GM18502 (cell line): ENCODE measurements at regions not wholly inside any gene's neighbourhood (a gene's known extent, or its start where the extent isn't known, plus 50 kb on each side); places are given as distances from the start of the nearest gene placed in this dataset.
"Not testable (repeated sequence)": the region's sequence is repeated elsewhere in the genome, so short reads cannot be mapped to it uniquely, and the experiment has no call there.

Source experiments
- ATAC-seq: cut with Tn5 transposase; IDR thresholded peaks from one replicate; pipeline ENCODE4 v1.9.1; 2021; ENCODE audit warnings: mild to moderate bottlenecking; ENCODE audit not compliant: unreplicated experiment, poor library complexity

DNA sequence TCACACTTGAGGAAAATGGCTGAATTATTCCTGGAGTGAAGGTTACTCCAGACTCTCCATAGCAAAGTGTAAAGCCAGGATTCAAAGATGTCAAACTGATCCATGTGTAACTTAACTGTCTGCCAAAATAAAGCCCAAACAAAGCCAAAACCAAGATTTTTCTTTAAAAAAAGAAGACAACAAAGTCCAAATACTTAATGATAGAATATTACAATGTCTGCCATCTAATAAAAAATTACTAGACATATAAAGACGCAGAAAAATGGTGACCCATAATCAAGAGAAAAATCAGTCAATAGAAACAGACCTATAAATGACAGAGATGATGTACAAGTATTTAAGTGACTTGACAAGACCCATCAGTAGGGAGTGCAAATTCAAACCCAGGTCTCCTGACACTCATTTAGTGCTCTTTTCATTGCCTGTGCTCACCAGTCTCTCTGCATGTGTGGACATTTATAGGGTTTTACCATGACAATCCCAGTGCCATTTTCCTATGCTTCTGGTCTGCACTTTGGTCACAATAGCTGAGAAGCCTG lies 85.1 kb upstream of the HES1 start:
- ATAC-seq: no peak

GRCh38 chr3:194051366-194052149 lies 84.4 kb upstream of the HES1 start:
- ATAC-seq: no peak

DNA sequence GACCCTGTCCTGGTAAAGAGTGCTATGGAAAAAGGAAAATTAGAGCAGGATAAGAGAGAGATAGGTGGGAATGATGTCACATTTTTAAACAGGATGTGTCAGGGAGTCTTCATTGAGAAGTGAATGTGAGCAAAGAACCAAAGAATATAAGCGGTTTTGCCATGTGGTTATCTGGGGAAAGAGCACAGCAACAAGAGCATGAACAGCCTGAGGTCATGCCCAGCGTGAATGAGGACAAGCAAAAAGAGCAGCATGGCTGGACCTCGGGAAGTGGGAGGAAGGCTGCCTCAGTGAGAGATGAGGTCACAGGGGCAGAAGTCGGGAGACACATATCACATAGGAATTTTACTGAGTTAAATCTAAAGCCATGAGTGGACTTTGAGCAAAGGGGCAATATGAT lies 82.8 kb upstream of the HES1 start:
- ATAC-seq: no peak

DNA sequence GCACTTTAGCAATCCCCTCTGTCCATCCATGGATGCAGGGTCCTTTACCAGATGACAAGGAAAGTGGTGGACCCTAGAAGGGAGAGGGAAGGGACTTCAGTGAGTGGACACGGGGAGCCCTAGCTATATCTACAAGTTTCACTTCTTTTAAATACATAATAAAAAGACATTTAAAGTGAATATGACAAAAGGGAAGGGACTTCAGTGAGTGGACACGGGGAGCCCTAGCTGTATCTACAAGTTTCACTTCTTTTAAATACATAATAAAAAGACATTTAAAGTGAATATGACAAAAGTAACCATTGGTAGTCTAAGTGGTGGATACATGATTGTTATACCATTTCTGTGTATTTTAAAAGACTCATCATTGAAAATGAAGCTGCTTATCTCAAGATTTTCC lies 81.9 kb upstream of the HES1 start:
- ATAC-seq: no peak

GRCh38 chr3:194054540-194054939 lies 81.4 kb upstream of the HES1 start:
- no peak for ATAC-seq

DNA sequence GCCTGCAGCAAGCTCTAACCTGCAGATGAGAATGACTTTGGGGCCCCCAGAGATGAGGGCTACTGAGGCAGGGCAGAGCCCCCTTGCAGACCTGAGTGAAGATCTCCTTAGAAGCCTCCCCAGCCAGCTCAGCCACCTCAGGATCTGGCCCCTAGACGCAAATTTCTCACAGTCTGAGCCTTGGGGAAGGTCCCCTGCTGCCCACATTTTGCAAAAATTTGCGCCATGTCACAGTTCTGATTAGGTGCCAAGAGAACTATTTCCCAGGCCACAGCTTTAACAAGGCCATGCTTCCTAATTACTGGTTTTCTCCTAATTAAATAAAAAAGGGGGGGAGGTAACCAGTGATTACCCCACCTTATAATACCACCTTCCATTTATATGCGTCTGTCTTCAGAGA lies 81.0 kb upstream of the HES1 start:
- no peak for ATAC-seq

DNA sequence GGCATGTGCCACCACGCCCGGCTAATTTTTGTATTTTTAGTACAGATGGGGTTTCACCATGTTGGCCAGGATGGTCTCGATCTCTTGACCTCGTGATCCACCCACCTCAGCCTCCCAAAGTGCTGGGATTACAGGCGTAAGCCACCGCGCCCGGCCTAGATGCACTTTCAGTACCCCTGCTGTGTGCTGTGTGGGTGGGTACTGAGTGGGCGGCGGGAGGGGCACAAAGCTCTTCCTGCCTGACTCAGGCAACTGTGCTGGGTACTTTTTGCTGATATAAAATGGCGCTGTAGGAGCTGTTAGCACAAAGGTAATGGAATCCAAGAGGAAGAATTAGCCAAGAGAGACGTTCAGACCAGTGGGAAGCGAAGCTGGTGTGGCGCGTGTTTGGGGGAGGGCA lies 79.6 kb upstream of the HES1 start:
- ATAC-seq: not testable (repeated sequence)

DNA sequence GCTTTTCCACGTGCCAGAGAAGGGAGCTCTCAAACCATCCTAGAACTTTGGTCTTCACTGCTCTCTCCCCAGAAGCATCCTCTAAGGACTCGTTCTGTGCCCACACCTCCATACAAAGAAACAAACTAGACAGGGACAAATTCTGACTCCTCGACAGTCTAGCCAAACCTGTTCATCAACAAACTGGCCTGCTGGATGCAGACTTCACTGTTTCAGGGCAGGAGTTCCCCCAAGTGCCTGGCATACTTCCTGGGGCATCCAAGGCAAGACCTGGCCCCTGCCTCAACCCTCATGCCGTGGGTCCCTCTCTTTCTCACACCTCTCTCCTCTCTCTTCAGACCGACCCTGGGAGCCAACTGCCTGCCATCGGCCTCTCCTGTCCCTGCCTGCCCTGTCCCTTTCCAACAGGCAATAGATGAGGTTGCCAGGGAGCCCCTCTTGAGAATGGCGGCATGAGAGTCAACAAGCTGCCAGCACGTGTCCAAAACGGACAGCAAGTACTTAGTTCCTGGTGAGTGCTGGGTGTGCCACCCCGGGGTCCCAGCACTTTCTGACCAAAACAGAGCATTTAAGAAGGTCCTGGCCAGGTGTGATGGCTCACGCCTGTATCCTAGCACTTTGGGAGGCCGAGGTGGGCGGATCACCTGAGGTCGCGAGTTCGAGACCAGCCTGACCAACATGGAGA lies 79.1 kb upstream of the HES1 start:
- ATAC-seq: no peak

GRCh38 chr3:194057570-194058188 lies 78.3 kb upstream of the HES1 start:
- peak; percentile 27 for ATAC-seq

GRCh38 chr3:194058189-194058571 lies 77.8 kb upstream of the HES1 start:
- peak; percentile 76 for ATAC-seq

- no peak for ATAC-seq
Observed at GRCh38 chr3:194058753-194059152, 77.2 kb upstream of the HES1 start.

DNA sequence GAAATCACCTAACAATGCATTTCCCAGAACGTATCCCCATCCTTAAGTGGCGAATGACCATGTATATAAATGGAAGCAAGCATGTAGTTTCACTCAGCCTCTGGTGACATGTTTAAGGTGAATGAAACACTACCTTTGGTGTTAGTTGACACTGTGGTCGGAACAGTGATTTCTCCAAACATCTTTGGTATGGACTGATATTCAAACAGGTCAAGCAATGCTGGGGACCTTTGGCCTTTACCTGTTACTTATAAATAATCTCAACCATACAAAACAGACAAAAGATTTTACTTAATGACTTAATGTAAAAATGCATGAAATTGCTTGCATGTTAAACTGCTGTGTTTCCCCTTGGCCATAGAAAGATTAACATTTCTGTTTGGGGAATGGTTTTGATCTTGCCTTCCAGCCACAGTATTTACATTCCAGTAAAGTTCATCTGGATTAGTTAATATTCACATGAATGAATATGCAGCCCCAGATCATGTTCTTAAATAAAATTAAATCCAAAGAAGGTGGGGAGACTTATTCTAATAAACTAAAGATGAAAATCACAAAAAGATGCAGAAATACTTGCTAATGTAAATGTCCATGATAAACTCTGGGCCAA lies 74.4 kb upstream of the HES1 start:
- no peak for ATAC-seq

DNA sequence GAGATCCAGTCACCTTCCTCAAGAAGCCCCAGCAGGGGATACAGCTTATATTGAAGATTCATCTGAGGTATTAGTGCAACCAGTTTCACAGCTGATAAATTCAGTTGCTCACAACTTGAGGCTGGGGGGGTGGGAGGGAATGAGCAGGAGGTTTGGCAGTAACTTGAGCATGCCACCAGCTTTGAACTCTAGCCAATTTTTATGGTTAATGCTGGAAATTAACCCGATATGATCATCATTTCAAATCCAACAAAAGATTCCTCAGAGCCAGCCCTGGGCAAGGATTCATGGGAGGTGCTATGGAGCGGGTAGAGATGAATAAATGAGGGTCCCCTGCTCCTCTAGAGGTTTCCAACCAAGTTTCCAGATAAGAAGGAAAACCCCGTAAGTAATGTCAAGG lies 73.1 kb upstream of the HES1 start:
- no peak for ATAC-seq

GRCh38 chr3:194064380-194065332 lies 71.3 kb upstream of the HES1 start:
- ATAC-seq: no peak

- ATAC-seq: not testable (repeated sequence)
Observed at GRCh38 chr3:194067327-194067726, 68.6 kb upstream of the HES1 start.

- ATAC-seq: no peak
Observed at GRCh38 chr3:194067949-194068362, 68.0 kb upstream of the HES1 start.

- ATAC-seq: no peak
Observed at GRCh38 chr3:194069421-194070219, 66.3 kb upstream of the HES1 start.

GRCh38 chr3:194070220-194070633 lies 65.7 kb upstream of the HES1 start:
- no peak for ATAC-seq
